Mucosa of descending colon (tissue), 3 donors: ENCODE measurements at regions not wholly inside any gene's neighbourhood (a gene's known extent, or its start where the extent isn't known, plus 50 kb on each side); places are given as distances from the start of the nearest gene placed in this dataset.

Source experiments
- ATAC-seq: fragments of 200-7000 bp; cut with Tn5 transposase; one replicate; pipeline ENCODE4 v1.9.1; 2020; ENCODE audit warnings: mild to moderate bottlenecking, moderate library complexity
- DNase-seq, 3 donors: peaks; one replicate each; pipeline ENCODE4 v3.0.0-alpha.2; 2020
- H3K36me3 ChIP-seq: fragments of 200-600 bp; one replicate; pipeline ENCODE4 v1.8.0; 2021; ENCODE audit warnings: low read depth, mild to moderate bottlenecking
- H3K4me1 ChIP-seq: fragments of 200-600 bp; one replicate; pipeline ENCODE4 v1.8.0; 2021; ENCODE audit warnings: low read depth, mild to moderate bottlenecking
- H3K4me3 ChIP-seq: fragments of 200-600 bp; one replicate; pipeline ENCODE4 v1.8.0; 2021; ENCODE audit warnings: mild to moderate bottlenecking
- H3K9me3 ChIP-seq: fragments of 200-600 bp; one replicate; pipeline ENCODE4 v1.8.0; 2021; ENCODE audit warnings: mild to moderate bottlenecking
- CTCF ChIP-seq: fragments of 200-600 bp; IDR thresholded peaks from one replicate; pipeline ENCODE4 v1.8.0; 2022; ENCODE audit warnings: antibody characterized with exemption, mild to moderate bottlenecking
- intact Hi-C, 2 donors: fragments of 100-400 bp; cut with DNase I in 1 of 2; cut with micrococcal nuclease in 1 of 2; formaldehyde crosslinking; loops; one replicate each; pipeline versions ENCODE4 v1.11.0 to v1.11.1; 2022; cut with DNase I, micrococcal nuclease
- donor health status: DM: no; HTN: no; CAD: no; lungs with moderate emphysema.
- donor health status: DM: no; HTN: no; CAD: no.
- donor health status: DM: no; HTN: yes; CAD: no.

- no peak for TF ChIP-seq CTCF
- Histone ChIP-seq H3K9me3 (peaks cover 8% of the 10 kb centered on the region), H3K4me3 (no peak overlapping the region), H3K36me3 (no peaks in the 10 kb centered on the region), H3K4me1 (no peaks in the 10 kb centered on the region)
- intact Hi-C loops = no loop called here
- no peak for ATAC-seq
- no peak for DNase-seq
These were observed 563.9 kb upstream of the TLE4 start for GRCh38 chr9:79007701-79008483.

- Histone ChIP-seq H3K36me3 (no peaks in the 10 kb centered on the region), H3K4me3 (no peak overlapping the region), H3K4me1 (no peaks in the 10 kb centered on the region), H3K9me3 (peaks cover 8% of the 10 kb centered on the region)
- intact Hi-C loops = no loop called here
- DNase-seq = no peak
- no peak for TF ChIP-seq CTCF
- ATAC-seq = no peak
These were observed 562.8 kb upstream of the TLE4 start for GRCh38 chr9:79008916-79009315.

GRCh38 chr9:79011461-79011860 is 560.3 kb upstream of the TLE4 start:
- no peak for TF ChIP-seq CTCF
- intact Hi-C loops = no loop called here
- Histone ChIP-seq H3K36me3 (no peaks in the 10 kb centered on the region), H3K4me1 (no peaks in the 10 kb centered on the region), H3K9me3 (peaks cover 8% of the 10 kb centered on the region), H3K4me3 (no peak overlapping the region)
- ATAC-seq (no peak), DNase-seq (no peak)

GRCh38 chr9:79012561-79012960 is 559.2 kb upstream of the TLE4 start:
- intact Hi-C loops = no loop called here
- no peak for TF ChIP-seq CTCF
- no peak for DNase-seq

GRCh38 chr9:79013715-79014610 is 557.8 kb upstream of the TLE4 start:
- intact Hi-C loops = no loop called here
- no peak for TF ChIP-seq CTCF
- H3K36me3 ChIP-seq = no peaks in the 10 kb centered on the region
- H3K4me1 ChIP-seq = no peaks in the 10 kb centered on the region
- DNase-seq = no peak
- H3K9me3 ChIP-seq = peaks cover 8% of the 10 kb centered on the region
- no peak overlapping the region for H3K4me3 ChIP-seq
- ATAC-seq = no peak

More at GRCh38 chr9:79012561-79012960, 559.2 kb upstream of the TLE4 start:
- no peak overlapping the region for H3K4me3 ChIP-seq
- H3K4me1 ChIP-seq = no peaks in the 10 kb centered on the region
- no peaks in the 10 kb centered on the region for H3K36me3 ChIP-seq
- ATAC-seq = no peak
- H3K9me3 ChIP-seq = peaks cover 8% of the 10 kb centered on the region
